ENCODE measurements at regions not wholly inside any gene's neighbourhood (a gene's known extent, or its start where the extent isn't known, plus 50 kb on each side); places are given as distances from the start of the nearest gene placed in this dataset.

GRCh38 chr13:106350208-106350607 is 185.3 kb downstream of the EFNB2 start:
- DNase-seq (ENCODE audit: low read depth, low spot score), result no peak

GRCh38 chr13:106349080-106349931 is 186.2 kb downstream of the EFNB2 start:
- no peak for DNase-seq (ENCODE audit: low read depth, low spot score)

DNA sequence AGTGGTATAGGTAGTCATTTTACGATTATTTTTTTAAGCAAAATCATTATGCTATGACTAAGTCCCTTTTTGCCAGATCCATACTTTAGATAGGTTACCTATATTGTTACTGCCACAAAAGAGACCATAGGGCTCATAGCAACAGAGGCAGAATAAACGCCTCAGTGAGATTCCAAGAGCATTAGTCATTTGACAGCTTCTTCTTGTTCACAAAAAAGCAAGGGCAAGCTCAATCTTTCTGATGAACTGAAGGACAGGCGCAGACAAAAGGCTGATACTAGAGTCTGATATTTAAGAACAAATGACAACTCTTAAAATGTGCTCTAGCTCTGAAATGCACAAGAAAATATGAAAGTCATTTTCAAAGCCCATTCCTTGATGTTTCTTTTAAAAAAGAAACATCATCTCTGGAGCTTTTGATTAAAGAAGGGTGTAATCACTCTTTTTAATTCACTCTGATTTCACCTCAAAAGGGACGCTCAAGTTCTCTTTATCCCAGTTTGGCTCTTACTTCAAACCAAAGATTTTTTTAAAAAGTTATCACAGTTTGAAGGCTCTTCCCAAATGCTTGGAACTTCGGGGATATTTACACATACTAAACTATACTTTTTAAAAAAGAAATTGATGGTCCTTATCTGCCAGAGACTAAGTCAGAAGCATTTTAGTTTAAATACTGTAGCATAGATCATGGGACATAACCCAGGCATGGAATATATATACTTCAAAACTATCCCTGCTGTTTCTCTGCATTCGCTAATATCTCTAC is 187.2 kb downstream of the EFNB2 start:
- DNase-seq (ENCODE audit: low read depth, low spot score), result no peak

DNA sequence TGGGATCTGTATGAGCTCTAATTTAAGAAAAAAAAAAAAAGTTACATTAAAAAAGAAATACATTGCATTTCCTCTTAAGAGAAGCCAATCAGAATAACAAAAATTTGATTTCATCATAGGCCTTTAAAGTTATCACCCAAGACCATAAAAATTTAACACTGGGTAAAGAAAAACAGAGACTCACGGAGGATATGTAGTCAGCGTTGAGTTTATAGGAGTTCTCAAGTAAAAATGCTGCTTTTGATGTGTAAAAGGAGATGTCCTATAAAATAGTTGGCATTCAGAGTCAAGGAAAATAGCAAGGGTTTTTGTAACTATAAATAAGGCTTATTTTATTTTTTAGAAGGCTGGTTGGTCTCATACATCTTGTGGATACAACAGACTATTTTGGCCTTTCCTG is 191.1 kb downstream of the EFNB2 start:
- DNase-seq (ENCODE audit: low read depth, low spot score), result no peak

- no peak for DNase-seq (ENCODE audit: low read depth, low spot score)
Measured at GRCh38 chr13:106343836-106344235, 191.6 kb downstream of the EFNB2 start.

- DNase-seq (ENCODE audit: low read depth, low spot score), result no peak
Measured at GRCh38 chr13:106340249-106340648, 195.2 kb downstream of the EFNB2 start.

- no peak for DNase-seq (ENCODE audit: low read depth, low spot score)
Measured at GRCh38 chr13:106337096-106337850, 198.2 kb downstream of the EFNB2 start.

DNA sequence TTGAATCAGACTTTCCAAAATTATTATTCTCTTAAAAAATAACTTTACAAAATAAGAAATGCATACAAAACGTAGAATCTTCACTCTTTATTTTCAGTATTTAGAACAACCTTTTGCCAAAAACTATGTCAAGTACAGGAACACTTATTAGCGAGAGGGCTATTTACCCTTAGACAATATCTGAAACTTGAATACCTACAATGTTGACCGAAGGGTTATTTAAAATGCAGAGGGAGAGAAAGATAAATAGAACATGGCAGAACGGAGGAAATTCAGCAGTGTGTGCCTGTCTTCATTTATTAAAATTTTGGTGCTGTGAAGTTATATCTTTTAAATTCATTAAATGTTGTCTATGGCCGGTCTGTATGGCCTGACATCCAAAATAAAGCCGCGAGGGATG is 198.8 kb downstream of the EFNB2 start:
- no peak for DNase-seq (ENCODE audit: low read depth, low spot score)

- DNase-seq (ENCODE audit: low read depth, low spot score), result no peak
Measured at GRCh38 chr13:106332621-106333020, 202.8 kb downstream of the EFNB2 start.

GRCh38 chr13:106331116-106331515 is 204.3 kb downstream of the EFNB2 start:
- no peak for DNase-seq (ENCODE audit: low read depth, low spot score)

GRCh38 chr13:106329941-106330340 is 205.5 kb downstream of the EFNB2 start:
- no peak for DNase-seq (ENCODE audit: low read depth, low spot score)

GRCh38 chr13:106326751-106327150 is 208.7 kb downstream of the EFNB2 start:
- DNase-seq (ENCODE audit: low read depth, low spot score), result no peak

GRCh38 chr13:106324444-106324843 is 211.0 kb downstream of the EFNB2 start:
- DNase-seq (ENCODE audit: low read depth, low spot score), result no peak

DNA sequence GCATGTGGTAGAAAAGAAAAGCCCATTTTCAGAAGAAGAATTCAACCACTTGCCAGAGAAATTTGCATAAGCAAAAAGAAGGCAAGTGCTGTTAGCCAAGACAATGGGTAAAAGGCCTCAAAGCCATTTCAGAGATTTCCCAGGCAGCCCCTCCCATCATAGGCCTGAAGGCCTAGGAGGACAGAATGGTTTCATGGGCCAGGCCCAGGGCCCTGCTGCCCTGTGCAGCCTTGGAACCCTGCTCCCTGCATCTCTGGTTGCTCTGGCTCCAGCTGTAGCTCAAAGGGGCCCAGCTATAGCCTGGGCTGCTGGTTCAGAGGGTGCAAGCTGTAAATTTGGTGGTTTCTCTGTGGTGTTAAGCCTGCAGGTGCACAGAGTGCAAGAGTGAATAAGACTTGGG is 212.8 kb downstream of the EFNB2 start:
- DNase-seq (ENCODE audit: low read depth, low spot score), result no peak

DNA sequence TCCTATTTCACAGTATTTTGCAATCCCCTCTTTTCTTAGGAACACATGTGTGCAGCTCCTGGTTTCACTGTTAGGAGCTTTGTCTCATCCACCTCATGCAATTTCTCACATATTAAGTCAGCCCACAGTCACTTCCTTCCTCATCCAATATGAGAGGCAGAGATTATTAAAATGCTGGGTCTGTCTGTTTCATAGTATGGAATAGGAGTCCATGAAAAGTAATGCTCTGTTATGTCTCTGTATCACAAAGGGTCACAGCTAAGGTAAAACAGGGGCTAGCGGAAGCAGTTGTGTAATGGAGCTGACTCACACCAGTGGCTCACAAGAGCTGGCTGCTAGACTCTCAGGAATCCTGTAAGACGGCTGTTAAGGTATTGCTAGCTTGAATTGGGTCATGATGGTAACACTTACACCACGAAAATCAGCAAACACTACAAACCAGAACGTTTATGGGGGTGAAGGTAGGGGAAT is 216.5 kb downstream of the EFNB2 start:
- DNase-seq (ENCODE audit: low read depth, low spot score), result no peak

GRCh38 chr13:106314417-106314816 is 221.0 kb downstream of the EFNB2 start:
- DNase-seq (ENCODE audit: low read depth, low spot score), result no peak

GRCh38 chr13:106311004-106311403 is 224.5 kb downstream of the EFNB2 start:
- DNase-seq (ENCODE audit: low read depth, low spot score), result no peak

- no peak for DNase-seq (ENCODE audit: low read depth, low spot score)
Measured at GRCh38 chr13:106310291-106310865, 225.1 kb downstream of the EFNB2 start.

DNA sequence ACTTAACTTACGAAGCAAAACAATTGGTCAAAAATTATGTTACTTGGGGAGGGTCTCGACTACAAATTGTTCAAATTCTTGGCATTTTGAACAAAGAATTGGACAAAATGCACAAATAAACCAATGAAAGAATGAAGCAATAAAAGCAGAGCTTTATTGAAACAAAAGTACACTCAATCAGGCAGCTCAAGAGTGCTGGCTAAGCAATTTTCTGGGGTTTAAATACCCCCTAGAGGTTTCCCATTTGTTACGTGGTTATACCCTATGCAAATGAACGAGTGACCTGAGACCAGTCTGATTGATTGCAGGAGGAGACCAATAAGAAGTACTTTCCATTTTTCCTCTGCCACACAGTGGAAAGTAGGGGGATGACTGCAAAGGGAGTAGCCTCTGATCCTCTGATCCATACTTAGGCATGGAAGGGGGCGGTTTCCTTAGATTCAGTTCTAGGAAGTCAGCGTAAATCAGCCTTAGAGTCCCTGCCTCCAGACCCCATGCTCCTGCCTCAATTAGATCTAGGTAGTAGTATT is 228.6 kb downstream of the EFNB2 start:
- DNase-seq (ENCODE audit: low read depth, low spot score), result no peak

DNA sequence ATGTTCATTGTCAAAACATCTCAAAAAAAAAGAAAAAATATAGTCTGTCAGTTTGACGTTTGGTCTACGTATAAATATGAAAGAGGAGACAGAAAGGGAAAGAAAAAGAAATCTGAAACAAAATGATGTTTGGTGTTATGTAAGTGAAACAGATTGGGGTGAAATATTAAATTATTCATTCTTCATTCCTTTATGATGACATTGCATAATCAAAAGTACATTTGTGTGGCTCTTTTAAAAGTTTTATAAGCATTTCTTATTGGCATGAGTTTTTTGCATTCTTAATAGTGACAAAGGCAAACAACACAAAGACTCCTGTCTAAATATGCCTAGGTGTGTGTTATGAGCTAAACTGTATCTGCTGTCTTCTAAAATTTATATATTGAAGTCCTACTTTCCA is 232.6 kb downstream of the EFNB2 start:
- no peak for DNase-seq (ENCODE audit: low read depth, low spot score)

- DNase-seq (ENCODE audit: low read depth, low spot score), result no peak
Measured at GRCh38 chr13:106302011-106302410, 233.5 kb downstream of the EFNB2 start.
